HG03064 (cell line): ENCODE measurements at regions not wholly inside any gene's neighbourhood (a gene's known extent, or its start where the extent isn't known, plus 50 kb on each side); places are given as distances from the start of the nearest gene placed in this dataset.

Experiments
- ATAC-seq: cut with Tn5 transposase; IDR thresholded peaks from one replicate; pipeline ENCODE4 v1.9.1; 2021; ENCODE audit warnings: low read depth; ENCODE audit not compliant: unreplicated experiment

DNA sequence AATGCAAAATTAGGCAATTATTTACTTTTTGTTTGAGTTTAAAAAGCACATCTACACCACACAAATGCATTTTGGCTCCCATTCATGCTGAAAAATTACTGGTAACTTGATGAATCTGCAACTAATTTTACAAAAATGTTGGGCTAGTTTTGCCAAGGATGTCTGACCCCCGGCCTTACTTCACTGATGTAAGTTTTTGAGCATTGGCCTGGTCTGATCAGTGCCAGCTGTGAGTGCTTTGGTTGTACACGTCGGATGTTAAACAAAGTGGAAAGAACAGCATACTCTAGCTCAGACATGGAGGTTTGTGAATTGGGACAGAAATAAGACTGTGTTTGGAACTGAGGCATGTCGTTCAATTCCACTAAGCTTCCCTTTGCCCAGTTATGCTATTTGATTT lies 1044.2 kb downstream of the TLE4 start:
- no peak for ATAC-seq

DNA sequence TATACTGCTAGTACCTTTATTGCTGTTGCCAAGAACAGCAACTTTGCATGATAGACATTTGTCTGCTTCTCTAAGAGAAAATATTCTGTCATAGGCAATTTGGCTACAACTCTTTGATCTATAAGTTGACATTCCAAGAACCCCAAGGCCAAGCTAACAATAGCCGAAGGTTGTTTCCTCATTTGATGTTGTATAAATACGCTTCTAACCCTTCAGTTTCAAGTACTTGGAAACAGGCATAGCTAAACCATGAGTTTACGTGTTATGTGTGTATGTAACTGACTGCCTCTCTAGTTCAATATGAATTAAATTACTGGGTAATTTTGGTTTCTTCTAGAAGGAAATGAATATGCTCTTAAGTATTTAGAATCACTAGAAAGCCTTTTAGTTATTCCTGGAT lies 1034.0 kb downstream of the TLE4 start:
- no peak for ATAC-seq

DNA sequence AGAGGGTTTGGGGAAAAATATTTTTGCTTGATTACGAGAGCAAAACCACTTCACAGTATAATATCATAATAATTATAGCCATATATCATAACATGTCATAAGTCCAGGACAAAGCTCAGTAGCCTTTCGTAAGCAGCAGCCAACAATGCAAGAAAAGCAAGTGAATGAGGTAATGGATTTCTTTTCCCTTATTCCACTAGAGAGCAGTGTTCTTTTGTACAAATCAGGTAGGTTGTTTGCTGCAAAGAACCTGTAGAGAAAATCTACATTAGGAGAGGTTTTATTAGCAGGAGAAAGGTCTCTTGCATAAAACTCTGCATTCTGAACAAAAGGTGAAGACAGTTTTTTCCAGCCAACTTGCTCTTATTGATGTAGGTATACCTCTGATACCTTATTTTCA lies 1033.4 kb downstream of the TLE4 start:
- no peak for ATAC-seq

DNA sequence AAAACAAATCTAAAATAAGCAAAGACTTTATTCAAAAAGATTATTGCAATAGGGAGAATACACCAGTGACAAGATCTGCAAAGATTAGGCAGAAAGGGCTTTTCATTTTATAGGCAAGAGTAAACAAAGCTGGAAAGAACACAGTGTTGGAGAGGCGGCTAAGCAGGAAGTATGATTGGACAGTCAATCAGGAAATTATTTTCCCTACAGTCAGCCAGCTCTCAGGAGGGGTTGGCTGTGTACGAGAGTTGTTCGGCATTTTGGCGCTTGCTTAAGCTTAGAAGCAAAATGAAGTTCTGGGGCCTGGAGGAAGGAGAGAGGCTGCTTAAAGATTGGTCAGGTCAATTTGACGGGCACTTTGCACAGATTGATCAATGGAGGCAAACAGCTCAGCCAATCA lies 1030.5 kb downstream of the TLE4 start:
- no peak for ATAC-seq

DNA sequence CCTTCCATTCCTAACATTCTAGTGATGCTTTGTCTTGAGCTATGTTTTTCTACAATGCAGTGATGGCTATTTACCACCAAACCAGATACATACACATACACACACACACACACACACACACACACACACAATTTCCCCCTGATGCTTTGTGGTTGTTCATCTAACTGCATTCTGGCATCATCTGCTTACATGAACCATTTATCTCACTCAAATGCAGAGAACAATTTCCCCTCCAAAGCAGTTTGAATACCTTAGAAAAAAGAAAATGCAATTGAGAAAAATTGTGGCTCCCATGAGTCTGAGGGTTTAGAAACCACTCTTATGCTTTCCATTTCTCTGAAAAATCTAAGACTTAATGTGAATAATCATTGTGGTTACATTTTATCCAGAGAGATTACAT lies 1024.8 kb downstream of the TLE4 start:
- no peak for ATAC-seq

DNA sequence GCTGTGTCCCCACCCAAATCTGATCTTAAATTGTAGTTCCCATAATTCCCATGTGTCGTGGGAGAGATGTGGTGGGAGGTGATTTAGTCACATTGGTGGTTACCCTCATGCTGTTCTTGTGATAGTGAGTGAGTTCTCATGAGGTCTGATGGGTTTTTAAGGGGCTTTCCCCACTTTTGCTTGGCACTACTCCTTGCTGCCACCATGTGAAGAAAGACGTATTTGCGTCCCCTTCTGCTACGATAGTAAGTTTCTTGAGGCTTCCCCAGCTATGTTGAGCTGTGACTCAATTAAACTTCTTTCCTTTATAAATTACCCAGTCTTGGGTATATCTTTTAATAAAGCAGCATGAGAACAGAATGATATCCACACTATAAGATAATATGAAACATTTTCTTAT lies 1023.4 kb downstream of the TLE4 start:
- no peak for ATAC-seq

- ATAC-seq: no peak
Observed at GRCh38 chr9:80592413-80592812, 1020.6 kb downstream of the TLE4 start.

- no peak for ATAC-seq
Observed at GRCh38 chr9:80586786-80587330, 1015.1 kb downstream of the TLE4 start.

- ATAC-seq: no peak
Observed at GRCh38 chr9:80571953-80572352, 1000.2 kb downstream of the TLE4 start.

GRCh38 chr9:80569236-80569635 lies 997.5 kb downstream of the TLE4 start:
- no peak for ATAC-seq

GRCh38 chr9:80561526-80561925 lies 989.8 kb downstream of the TLE4 start:
- ATAC-seq: no peak

DNA sequence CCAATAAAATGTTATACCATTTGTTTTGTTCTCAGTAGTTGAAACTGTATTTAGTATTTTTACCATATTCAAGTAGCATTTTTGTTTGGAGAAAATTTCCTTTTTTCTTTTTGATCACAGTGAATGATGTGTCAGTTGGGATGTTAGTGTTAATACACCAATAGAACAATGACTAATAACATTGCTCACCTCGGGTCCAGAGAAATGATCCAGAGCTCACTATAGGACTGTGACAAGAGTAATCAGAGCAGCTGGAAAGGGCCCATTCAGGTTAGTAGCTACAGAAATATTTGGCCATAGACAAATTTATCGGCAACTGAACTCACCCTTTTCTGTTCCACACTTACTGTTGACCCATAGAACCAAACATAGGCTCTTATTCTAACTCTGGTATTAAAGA lies 989.2 kb downstream of the TLE4 start:
- no peak for ATAC-seq

DNA sequence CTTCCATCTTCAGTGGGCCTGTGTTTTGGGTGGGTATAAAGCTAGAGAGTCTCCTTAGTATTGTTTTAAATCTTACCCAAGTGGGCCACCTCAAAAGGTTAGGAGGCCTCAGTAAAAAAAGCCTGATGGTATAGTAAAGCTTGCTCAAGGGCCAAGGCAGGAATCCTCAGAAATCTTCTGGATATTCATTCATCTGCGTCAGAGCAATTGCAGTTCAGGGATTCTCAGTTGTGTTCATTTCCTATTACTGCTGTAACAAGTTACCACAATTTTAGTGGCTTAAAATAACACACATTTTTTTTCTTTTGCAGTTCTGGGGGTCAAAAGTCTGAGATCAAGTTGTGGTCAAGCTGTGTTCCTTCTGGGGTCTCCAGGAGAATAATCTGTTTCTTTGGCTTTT lies 985.5 kb downstream of the TLE4 start:
- ATAC-seq: no peak

- ATAC-seq: no peak
Observed at GRCh38 chr9:80556631-80557030, 984.9 kb downstream of the TLE4 start.

DNA sequence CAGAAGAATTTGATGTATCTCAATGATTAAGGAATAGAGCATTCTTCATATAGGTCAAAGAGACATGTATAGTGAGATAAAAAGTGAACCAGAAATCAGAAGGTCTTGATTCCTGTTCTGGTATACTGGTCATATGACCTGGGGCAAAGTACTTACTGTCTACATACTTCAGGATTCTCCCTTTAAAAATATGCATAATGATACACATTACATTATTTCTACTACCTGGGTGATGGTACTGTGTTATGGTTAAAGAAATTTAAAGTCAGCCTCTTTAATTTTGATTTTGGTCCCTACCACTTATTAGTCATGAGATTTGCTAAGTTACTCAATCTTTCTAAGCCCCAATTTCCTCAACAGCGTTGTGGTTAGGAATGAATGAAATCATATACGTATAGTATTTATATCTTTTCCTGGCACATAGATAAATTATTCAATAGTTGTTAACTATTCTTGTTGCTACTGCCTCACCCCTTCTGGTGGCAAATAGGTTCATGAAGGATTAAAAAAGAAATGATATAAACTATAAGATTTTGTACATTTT lies 984.1 kb downstream of the TLE4 start:
- no peak for ATAC-seq

DNA sequence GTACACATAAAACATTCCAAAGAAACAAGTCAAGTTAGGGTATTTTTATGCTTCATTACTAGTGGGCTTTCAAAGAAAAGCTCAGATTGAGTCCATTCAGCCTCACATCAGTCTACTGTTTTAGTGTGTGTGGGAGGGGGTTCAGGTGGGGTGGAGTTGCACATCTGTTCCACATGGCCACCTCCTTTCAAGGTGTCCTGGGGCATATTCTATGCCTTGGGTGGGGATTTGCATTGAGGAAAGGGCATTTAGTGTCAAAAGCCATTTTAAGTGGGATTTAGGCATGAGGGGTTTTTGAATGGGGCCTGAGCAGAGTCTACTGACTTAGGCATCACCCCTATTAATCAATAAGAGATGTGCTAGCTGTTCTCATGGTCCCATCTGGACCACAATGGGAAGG lies 983.1 kb downstream of the TLE4 start:
- no peak for ATAC-seq

- no peak for ATAC-seq
Observed at GRCh38 chr9:80554301-80554700, 982.5 kb downstream of the TLE4 start.

DNA sequence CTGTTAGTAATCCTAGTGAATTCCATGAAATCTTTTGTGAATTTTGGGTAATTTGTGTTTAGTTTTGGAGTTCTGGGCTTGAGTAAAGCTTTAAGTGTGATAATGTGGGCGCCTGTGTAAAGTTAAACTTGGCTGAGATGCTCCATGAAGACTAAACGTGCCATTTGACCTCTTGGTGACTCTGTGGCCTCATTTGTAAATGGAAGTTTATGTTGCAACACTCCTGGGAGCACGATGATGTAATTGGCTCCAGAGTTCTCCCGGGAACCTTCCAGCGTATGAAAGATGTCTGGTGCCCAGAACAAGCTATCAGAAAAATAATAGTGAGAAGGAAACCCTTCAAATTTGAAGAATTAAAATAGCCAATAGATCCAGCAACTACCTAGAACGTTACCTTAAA lies 981.2 kb downstream of the TLE4 start:
- no peak for ATAC-seq

DNA sequence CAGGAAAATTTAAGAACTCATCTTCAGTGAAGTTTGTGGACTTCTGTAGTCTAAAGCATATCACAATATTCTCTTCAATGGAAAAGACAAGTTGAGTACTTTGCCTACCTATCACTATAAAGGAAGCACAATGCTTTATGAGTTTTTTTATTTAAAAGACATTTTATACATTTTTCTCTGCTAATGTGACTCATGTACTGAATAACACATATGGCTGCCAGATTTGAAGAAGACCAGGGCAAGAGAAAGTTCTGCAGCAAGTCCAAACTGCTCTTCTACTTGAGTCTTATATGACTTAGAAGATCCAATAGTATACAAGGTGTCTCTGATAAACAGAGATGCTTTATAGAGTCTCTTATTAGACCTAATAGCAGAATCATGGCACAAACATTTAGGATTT lies 978.4 kb downstream of the TLE4 start:
- no peak for ATAC-seq

GRCh38 chr9:80547613-80548012 lies 975.8 kb downstream of the TLE4 start:
- no peak for ATAC-seq

GRCh38 chr9:80540387-80540786 lies 968.6 kb downstream of the TLE4 start:
- no peak for ATAC-seq

DNA sequence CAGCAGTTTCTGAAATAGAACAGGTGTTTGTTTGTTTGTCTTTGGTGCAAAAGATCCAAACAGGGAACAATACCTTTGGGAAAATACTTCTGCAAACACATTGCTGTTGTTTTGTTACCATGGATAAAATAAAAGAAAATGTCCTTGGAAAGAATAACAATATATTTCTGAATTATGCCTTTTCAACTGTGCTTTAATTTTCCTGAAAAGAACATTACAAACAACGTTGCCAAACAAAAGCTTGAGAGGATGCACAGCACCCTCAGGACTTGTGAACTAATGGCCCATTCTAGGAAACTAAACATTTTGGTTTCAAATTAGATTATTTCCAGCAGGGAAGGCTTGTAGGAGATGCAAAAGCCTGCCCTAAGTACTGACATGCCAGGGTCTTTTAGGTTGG lies 967.2 kb downstream of the TLE4 start:
- ATAC-seq: no peak

- ATAC-seq: no peak
Observed at GRCh38 chr9:80522465-80522864, 950.7 kb downstream of the TLE4 start.
